GM12878 (cell line): ENCODE measurements at regions not wholly inside any gene's neighbourhood (a gene's known extent, or its start where the extent isn't known, plus 50 kb on each side); places are given as distances from the start of the nearest gene placed in this dataset.

Source experiments
- ATAC-seq: fragments of 200-7000 bp; cut with Tn5 transposase; 3 replicates; pipeline ENCODE4 v1.9.1; 2020; ENCODE audit warnings: mild to moderate bottlenecking, moderate library complexity
- BruUV-seq: library from RNA; stranded (reverse); fragments of 400-500 nt; replicated peaks from 2 replicates; lab custom pipeline; 2021; lab: Mats Ljungman, UMichigan
- CTCF ChIA-PET: fragments of 300-600 bp; sonication (Branson Sonifier 250); formaldehyde crosslinking; extraction: SDS; loops from one replicate; lab custom pipeline; 2021; ENCODE audit warnings: inconsistent platforms; lab: Yijun Ruan, JAX
- POLR2A ChIA-PET: fragments of 350-600 bp; formaldehyde crosslinking; extraction: SDS; loops from one replicate; lab custom pipeline; 2021; ENCODE audit warnings: inconsistent platforms; lab: Charles Lee
- RAD21 ChIA-PET: fragments of 300-600 bp; sonication (Branson Sonifier 250); formaldehyde crosslinking; loops from one replicate; lab custom pipeline; 2023; ENCODE audit warnings: antibody characterized with exemption; ENCODE audit not compliant: unreplicated experiment; lab: Charles Lee
- SMC1A ChIA-PET: fragments of 300-600 bp; sonication (Branson Sonifier 250); formaldehyde crosslinking; loops from one replicate; lab custom pipeline; 2023; ENCODE audit not compliant: unreplicated experiment, uncharacterized antibody; lab: Charles Lee
- DNase-seq: peaks from one replicate; pipeline ENCODE4 v3.0.0-alpha.2; 2011; ENCODE audit warnings: low read depth, low spot score
- FAIRE-seq: peaks from 3 replicates; lab custom pipeline; 2011; peaks lifted over from hg19 to GRCh38; lab: Jason Lieb, UNC
- H2AFZ ChIP-seq: 2 replicates; pipeline ENCODE4 v1.6.0; 2011; ENCODE audit warnings: low read depth, low read length, control low read depth; ENCODE audit not compliant: control insufficient read depth
- H3K27ac ChIP-seq: 2 replicates; pipeline ENCODE4 v1.5.1; 2011; ENCODE audit warnings: control low read depth; ENCODE audit not compliant: control insufficient read depth, insufficient read depth
- H3K27me3 ChIP-seq, 2 experiments: replicated peaks in 1 of 2; 2 replicates each; pipeline versions ENCODE4 v1.6.0 to v1.6.1; 2011; ENCODE audit warnings: low read length in 1 of 2; ENCODE audit not compliant: control insufficient read depth in 2 of 2, insufficient read depth in 2 of 2
- H3K36me3 ChIP-seq, 2 experiments: 2 replicates each; pipeline ENCODE4 v1.5.1; 2011; ENCODE audit warnings: low read length in 1 of 2; ENCODE audit not compliant: control insufficient read depth in 2 of 2, insufficient read depth in 2 of 2
- H3K4me1 ChIP-seq: 2 replicates; pipeline ENCODE4 v1.6.1; 2011; ENCODE audit warnings: mild to moderate bottlenecking, low read length, moderate library complexity, mixed read lengths; ENCODE audit not compliant: control insufficient read depth, insufficient read depth
- H3K4me2 ChIP-seq: 2 replicates; pipeline ENCODE4 v1.6.0; 2011; ENCODE audit warnings: control low read depth; ENCODE audit not compliant: control insufficient read depth, insufficient read depth
- H3K4me3 ChIP-seq: fragments of 200-600 bp; sonication (generic); 2 replicates; pipeline ENCODE4 v1.5.1; 2016
- H3K79me2 ChIP-seq: 2 replicates; pipeline ENCODE4 v1.6.0; 2011; ENCODE audit warnings: low read length; ENCODE audit not compliant: control insufficient read depth, insufficient read depth
- H3K9ac ChIP-seq: 2 replicates; pipeline ENCODE4 v1.8.0; 2011; ENCODE audit warnings: low read length, control low read depth, mixed read lengths; ENCODE audit not compliant: control insufficient read depth, insufficient read depth
- H3K9me3 ChIP-seq: replicated peaks from 3 replicates; pipeline ENCODE4 v1.5.1; 2011; ENCODE audit warnings: mild to moderate bottlenecking, low read length; ENCODE audit not compliant: control insufficient read depth, insufficient read depth
- H4K20me1 ChIP-seq: 2 replicates; pipeline ENCODE4 v1.6.0; 2011; ENCODE audit not compliant: control insufficient read depth, insufficient read depth
- CREB1 ChIP-seq: IDR thresholded peaks from 2 replicates; pipeline ENCODE4 v1.6.1; 2012; ENCODE audit warnings: low read depth, mild to moderate bottlenecking, inconsistent platforms
- CTCF ChIP-seq, 3 experiments: IDR thresholded peaks in 2 of 3; conservative IDR thresholded peaks in 1 of 3; 2 replicates each; pipeline ENCODE4 v1.5.1; 2011; ENCODE audit warnings: low read depth in 3 of 3, low read length in 3 of 3, mild to moderate bottlenecking in 3 of 3, control low read depth in 2 of 3, moderate library complexity in 2 of 3, inconsistent platforms in 1 of 3, mixed read lengths in 1 of 3; ENCODE audit not compliant: control insufficient read depth in 2 of 3, insufficient read depth in 1 of 3; ENCODE audit errors: extremely low read depth in 1 of 3
- E2F8 ChIP-seq: fragments of 450-650 bp; IDR thresholded peaks from 2 replicates; pipeline ENCODE4 v1.6.1; 2018; ENCODE audit warnings: mild to moderate bottlenecking, low read depth, moderate library complexity; ENCODE audit not compliant: partially characterized antibody
- MXI1 ChIP-seq: fragments of 150-350 bp; IDR thresholded peaks from 2 replicates; pipeline ENCODE4 v1.6.1; 2011; ENCODE audit warnings: low read depth, mild to moderate bottlenecking, inconsistent platforms, low read length, improper control_type of control experiment
- NFYB ChIP-seq: IDR thresholded peaks from 2 replicates; pipeline ENCODE4 v1.6.1; 2011; ENCODE audit warnings: low read depth, mild to moderate bottlenecking, low read length, improper control_type of control experiment, moderate library complexity; ENCODE audit not compliant: insufficient read depth
- RFX5 ChIP-seq: IDR thresholded peaks from 2 replicates; pipeline ENCODE4 v1.6.1; 2011; ENCODE audit warnings: low read depth, low read length, improper control_type of control experiment
- SIN3A ChIP-seq: IDR thresholded peaks from 2 replicates; pipeline ENCODE4 v1.6.1; 2012; ENCODE audit warnings: low read depth, low read length, improper control_type of control experiment
- YBX1 ChIP-seq: fragments of 450-650 bp; IDR thresholded peaks from 2 replicates; pipeline ENCODE4 v1.6.1; 2016; ENCODE audit warnings: antibody characterized with exemption
- WGBS: methylation state at CpG from one replicate; pipeline ENCODE4 v1.1.6; 2016; ENCODE audit warnings: low lambda C conversion rate; ENCODE audit not compliant: insufficient replicate concordance, insufficient coverage; ENCODE audit errors: missing lambda C conversion rate; 5-methylcytosine and 5-hydroxymethylcytosine counted together
- in situ Hi-C: fragments of 300-500 bp; cut with MboI; formaldehyde crosslinking; loops from 9 replicates; pipeline ENCODE4 v1.14.3; 2018; ENCODE audit warnings: mixed read lengths
- intact Hi-C: fragments of 100-400 bp; cut with micrococcal nuclease; formaldehyde crosslinking; loops from one replicate; pipeline ENCODE4 v1.14.2; 2022; ENCODE audit not compliant: unreplicated experiment

GRCh38 chr1:64320922-64321614 lies 117.6 kb downstream of the UBE2U start:
- WGBS, result 49% methylated on average over 11 of the region's 11 CpGs
- no peak overlapping the region for H3K27ac ChIP-seq
- in situ Hi-C loops (no loop called here), intact Hi-C loops (no loop called here)
- SMC1A ChIA-PET, result no interaction called here
- no peak for ATAC-seq
- RAD21 ChIA-PET, result no interaction called here
- no peak for FAIRE-seq
- H3K27me3 ChIP-seq, result no peaks in the 10 kb centered on the region
- TF ChIP-seq E2F8, result no peak
- TF ChIP-seq MXI1, result no peak
- TF ChIP-seq RFX5, result no peak
- TF ChIP-seq SIN3A, result no peak
- no peak for TF ChIP-seq NFYB
- no peak for TF ChIP-seq YBX1
- TF ChIP-seq CTCF (IDR thresholded peaks at IDR 0.05 in 2 of 3, conservative IDR thresholded peaks at IDR 0.05 in 1 of 3; ENCODE audit: control insufficient read depth in 2 of 3, extremely low read depth in 1 of 3, insufficient read depth in 1 of 3, low read depth in 3 of 3, low read length in 3 of 3), result no peak
- TF ChIP-seq CREB1, result no peak
- H4K20me1 ChIP-seq, result no peaks in the 10 kb centered on the region
- no peak overlapping the region for H3K4me3 ChIP-seq
- H3K79me2 ChIP-seq, result no peaks in the 10 kb centered on the region
- H3K4me1 ChIP-seq, result no peaks in the 10 kb centered on the region
- H3K9me3 ChIP-seq, result no peaks in the 10 kb centered on the region
- no peaks in the 10 kb centered on the region for H3K36me3 ChIP-seq
- H3K9ac ChIP-seq, result no peak overlapping the region
- BruUV-seq, result no TSS peak
- DNase-seq, result no peak
- no peak overlapping the region for H3K4me2 ChIP-seq
- no peak overlapping the region for H2AFZ ChIP-seq
- CTCF ChIA-PET, result no interaction called here
- POLR2A ChIA-PET, result no interaction called here
